ENCODE measurements at regions not wholly inside any gene's neighbourhood (a gene's known extent, or its start where the extent isn't known, plus 50 kb on each side); places are given as distances from the start of the nearest gene placed in this dataset.
A peak's percentile ranks its signal among the peaks of the same experiment; 100 is the strongest.
"Not testable (repeated sequence)": the region's sequence is repeated elsewhere in the genome, so short reads cannot be mapped to it uniquely, and the experiment has no call there.

GRCh38 chr4:14902342-14902741, 99.9 kb upstream of the CPEB2 start:
- DNase-seq = no peak

GRCh38 chr4:14903321-14903720, 99.0 kb upstream of the CPEB2 start:
- DNase-seq = peak in 1 of 2 donors; percentile 6

GRCh38 chr4:14906805-14907204, 95.5 kb upstream of the CPEB2 start:
- DNase-seq = no peak

GRCh38 chr4:14908635-14909034, 93.6 kb upstream of the CPEB2 start:
- DNase-seq = no peak

- DNase-seq = no peak
Measured at GRCh38 chr4:14910411-14910810, 91.9 kb upstream of the CPEB2 start.

- DNase-seq = no peak
Measured at GRCh38 chr4:14912426-14912825, 89.9 kb upstream of the CPEB2 start.

GRCh38 chr4:14915018-14915417, 87.3 kb upstream of the CPEB2 start:
- no peak for DNase-seq

GRCh38 chr4:14916554-14917297, 85.6 kb upstream of the CPEB2 start:
- no peak for DNase-seq

GRCh38 chr4:14917298-14917633, 85.0 kb upstream of the CPEB2 start:
- no peak for DNase-seq

- peak; percentile 14 to 30 for DNase-seq
Measured at GRCh38 chr4:14918336-14918735, 83.9 kb upstream of the CPEB2 start.

- DNase-seq = no peak
Measured at GRCh38 chr4:14919785-14920184, 82.5 kb upstream of the CPEB2 start.

- DNase-seq = no peak
Measured at GRCh38 chr4:14920237-14920636, 82.0 kb upstream of the CPEB2 start.

GRCh38 chr4:14920759-14921320, 81.4 kb upstream of the CPEB2 start:
- no peak for DNase-seq

GRCh38 chr4:14921781-14922180, 80.5 kb upstream of the CPEB2 start:
- DNase-seq = not testable (repeated sequence)

- no peak for DNase-seq
Measured at GRCh38 chr4:14924076-14924811, 78.0 kb upstream of the CPEB2 start.

GRCh38 chr4:14924812-14925344, 77.4 kb upstream of the CPEB2 start:
- no peak for DNase-seq

- no peak for DNase-seq
Measured at GRCh38 chr4:14925471-14925870, 76.8 kb upstream of the CPEB2 start.

- no peak for DNase-seq
Measured at GRCh38 chr4:14926368-14926767, 75.9 kb upstream of the CPEB2 start.

GRCh38 chr4:14928035-14928434, 74.2 kb upstream of the CPEB2 start:
- peak in 1 of 2 donors; percentile 45 for DNase-seq

- no peak for DNase-seq
Measured at GRCh38 chr4:14929669-14930068, 72.6 kb upstream of the CPEB2 start.

- no peak for DNase-seq
Measured at GRCh38 chr4:14934704-14935390, 67.4 kb upstream of the CPEB2 start.

GRCh38 chr4:14943749-14944148, 58.5 kb upstream of the CPEB2 start:
- DNase-seq = no peak

- DNase-seq = no peak
Measured at GRCh38 chr4:14952352-14952751, 49.9 kb upstream of the CPEB2 start.

Measured in hippocampal formation (tissue), 2 donors.